HEK293T (cell line): ENCODE measurements at regions not wholly inside any gene's neighbourhood (a gene's known extent, or its start where the extent isn't known, plus 50 kb on each side); places are given as distances from the start of the nearest gene placed in this dataset.

Source experiments
- BHLHE40 ChIP-seq: fragments of 450-650 bp; IDR thresholded peaks from 2 replicates; pipeline ENCODE4 v1.6.1; 2016; ENCODE audit warnings: mild to moderate bottlenecking, moderate library complexity, borderline replicate concordance
- FOXK2 ChIP-seq: fragments of 450-650 bp; IDR thresholded peaks from 2 replicates; pipeline ENCODE4 v1.6.1; 2016; ENCODE audit warnings: mild to moderate bottlenecking
- SP1 ChIP-seq: fragments of 450-650 bp; IDR thresholded peaks from 2 replicates; pipeline ENCODE4 v1.6.1; 2017
- SUZ12 ChIP-seq: fragments of 450-650 bp; IDR thresholded peaks from 2 replicates; pipeline ENCODE4 v1.6.1; 2016; ENCODE audit warnings: mild to moderate bottlenecking

- no peak for TF ChIP-seq SUZ12
- no peak for TF ChIP-seq SP1
- no peak for TF ChIP-seq FOXK2
- TF ChIP-seq BHLHE40: no peak
Measured at GRCh38 chr2:158043181-158043948, 58.3 kb upstream of the UPP2 start.
